ENCODE measurements at regions not wholly inside any gene's neighbourhood (a gene's known extent, or its start where the extent isn't known, plus 50 kb on each side); places are given as distances from the start of the nearest gene placed in this dataset.

- Histone ChIP-seq H3K4me3 (ENCODE audit: control extremely low read depth in 1 of 5, extremely low read depth in 1 of 5, insufficient read depth in 1 of 5, low read depth in 2 of 5, low read length in 4 of 5) (no peak overlapping the region), H3K4me1 (ENCODE audit: control insufficient read depth in 2 of 2, insufficient read depth in 2 of 2, low read length in 2 of 2) (no peaks in the 10 kb centered on the region), H3K9me3 (ENCODE audit: control extremely low read depth in 1 of 3, control insufficient read depth in 2 of 3, insufficient read depth in 1 of 3, low read length in 2 of 3) (peaks cover 0 to 4% (median 0%) of the 10 kb centered on the region in 3 donors), H3K79me2 (ENCODE audit: control insufficient read depth, insufficient read depth, low read length) (no peaks in the 10 kb centered on the region), H2AFZ (ENCODE audit: insufficient read depth, low read depth, low read length, poor library complexity, severe bottlenecking) (no peak overlapping the region), H3K27me3 (replicated peaks in 1 of 4; ENCODE audit: control extremely low read depth in 1 of 4, control insufficient read depth in 3 of 4, insufficient read depth in 4 of 4, low read length in 3 of 4) (no peaks in the 10 kb centered on the region), H3K4me2 (replicated peaks; ENCODE audit: low read depth, low read length, poor library complexity, severe bottlenecking) (no peak overlapping the region), H3K9ac (ENCODE audit: low read length) (no peak overlapping the region), H3K27ac (ENCODE audit: low read length in 2 of 2) (no peak overlapping the region), H4K20me1 (ENCODE audit: control insufficient read depth, insufficient read depth, low read length, poor library complexity, severe bottlenecking) (no peaks in the 10 kb centered on the region), H3K36me3 (replicated peaks in 1 of 2; ENCODE audit: control extremely low read depth in 1 of 2, control insufficient read depth in 1 of 2, extremely low read depth in 1 of 2, insufficient read depth in 2 of 2, low read length in 1 of 2) (no peaks in the 10 kb centered on the region)
- WGBS (ENCODE audit: insufficient coverage), result 94% methylated on average over 25 of the region's 25 CpGs
- ChIA-PET POLR2A (no interaction called here), CTCF (no interaction called here)
- no peak for ATAC-seq (ENCODE audit: low read depth)
- H3K27me3 Mint-ChIP-seq, result no peaks in the 10 kb centered on the region
- H3K27ac Mint-ChIP-seq, result no peak overlapping the region
- no peak overlapping the region for H3K4me3 Mint-ChIP-seq
- H3K9me3 Mint-ChIP-seq (ENCODE audit: insufficient read depth), result no peaks in the 10 kb centered on the region
- DNase-seq, result no peak
- TF ChIP-seq EZH2 (IDR thresholded peaks at IDR 0.05; ENCODE audit: borderline replicate concordance, insufficient read depth, low read depth, low read length, poor library complexity, severe bottlenecking) (no peak), CTCF (IDR thresholded peaks at IDR 0.05) (no peak)
- intact Hi-C loops (cut with micrococcal nuclease), result no loop called here
- H3K4me1 Mint-ChIP-seq, result no peaks in the 10 kb centered on the region
Observed at GRCh38 chr6:165726290-165726875, 63.3 kb upstream of the PDE10A start.

DNA sequence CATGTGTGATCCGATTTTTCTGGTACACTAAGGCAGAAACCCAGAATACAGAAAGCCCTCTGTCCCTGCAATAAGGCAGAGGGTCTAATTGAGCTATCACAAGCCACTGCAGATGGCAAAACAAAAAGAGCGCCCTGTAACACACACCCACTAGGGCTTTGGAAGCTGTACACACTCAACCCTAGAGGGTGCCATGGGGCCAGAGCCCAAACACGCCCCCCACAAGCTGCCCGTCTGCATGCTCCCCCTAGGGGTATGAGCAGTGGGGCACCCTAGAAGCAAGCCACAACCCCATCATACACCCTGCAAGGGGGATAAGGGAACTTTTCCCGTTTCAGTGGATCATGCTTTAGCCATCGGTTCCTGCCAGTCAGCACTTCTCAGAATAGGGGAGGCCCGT, 62.2 kb upstream of the PDE10A start:
- Histone ChIP-seq H3K4me1 (ENCODE audit: control insufficient read depth in 2 of 2, insufficient read depth in 2 of 2, low read length in 2 of 2) (no peaks in the 10 kb centered on the region), H4K20me1 (ENCODE audit: control insufficient read depth, insufficient read depth, low read length, poor library complexity, severe bottlenecking) (no peaks in the 10 kb centered on the region), H3K9me3 (ENCODE audit: control extremely low read depth in 1 of 3, control insufficient read depth in 2 of 3, insufficient read depth in 1 of 3, low read length in 2 of 3) (peaks cover 0 to 4% (median 0%) of the 10 kb centered on the region in 3 donors), H2AFZ (ENCODE audit: insufficient read depth, low read depth, low read length, poor library complexity, severe bottlenecking) (no peak overlapping the region), H3K4me2 (replicated peaks; ENCODE audit: low read depth, low read length, poor library complexity, severe bottlenecking) (no peak overlapping the region), H3K9ac (ENCODE audit: low read length) (no peak overlapping the region), H3K36me3 (replicated peaks in 1 of 2; ENCODE audit: control extremely low read depth in 1 of 2, control insufficient read depth in 1 of 2, extremely low read depth in 1 of 2, insufficient read depth in 2 of 2, low read length in 1 of 2) (no peaks in the 10 kb centered on the region), H3K4me3 (ENCODE audit: control extremely low read depth in 1 of 5, extremely low read depth in 1 of 5, insufficient read depth in 1 of 5, low read depth in 2 of 5, low read length in 4 of 5) (no peak overlapping the region), H3K79me2 (ENCODE audit: control insufficient read depth, insufficient read depth, low read length) (no peaks in the 10 kb centered on the region), H3K27me3 (replicated peaks in 1 of 4; ENCODE audit: control extremely low read depth in 1 of 4, control insufficient read depth in 3 of 4, insufficient read depth in 4 of 4, low read length in 3 of 4) (no peaks in the 10 kb centered on the region), H3K27ac (ENCODE audit: low read length in 2 of 2) (no peak overlapping the region)
- Mint-ChIP-seq H3K27me3 (no peaks in the 10 kb centered on the region), H3K4me1 (no peaks in the 10 kb centered on the region), H3K4me3 (no peak overlapping the region), H3K27ac (no peak overlapping the region), H3K9me3 (ENCODE audit: insufficient read depth) (no peaks in the 10 kb centered on the region)
- intact Hi-C loops (cut with micrococcal nuclease), result no loop called here
- WGBS (ENCODE audit: insufficient coverage), result 96% methylated on average over 4 of the region's 7 CpGs
- TF ChIP-seq CTCF (IDR thresholded peaks at IDR 0.05) (no peak), EZH2 (IDR thresholded peaks at IDR 0.05; ENCODE audit: borderline replicate concordance, insufficient read depth, low read depth, low read length, poor library complexity, severe bottlenecking) (no peak)
- POLR2A ChIA-PET, result no interaction called here
- CTCF ChIA-PET, result no interaction called here
- DNase-seq (no peak), ATAC-seq (ENCODE audit: low read depth) (no peak)

Measured in B cell (primary cell).